OCI-LY1 (cell line): ENCODE measurements at regions not wholly inside any gene's neighbourhood (a gene's known extent, or its start where the extent isn't known, plus 50 kb on each side); places are given as distances from the start of the nearest gene placed in this dataset.

Experiments
- H2AFZ ChIP-seq: fragments of 200-600 bp; sonication (generic), shearing (Covaris generic); 2 replicates; pipeline ENCODE4 v1.6.0; 2014; ENCODE audit warnings: antibody characterized with exemption, mild to moderate bottlenecking, low read length
- H3F3A ChIP-seq: fragments of 200-600 bp; sonication (generic), shearing (Covaris generic); 2 replicates; pipeline ENCODE4 v1.6.0; 2014; ENCODE audit warnings: mild to moderate bottlenecking, antibody characterized with exemption, low read length, moderate library complexity; ENCODE audit not compliant: insufficient read depth
- H3K27ac ChIP-seq: fragments of 200-600 bp; sonication (generic); 2 replicates; pipeline ENCODE4 v1.5.1; 2014; ENCODE audit warnings: low read length, mixed run types, mild to moderate bottlenecking, low read depth; ENCODE audit not compliant: poor library complexity, severe bottlenecking
- H3K27me3 ChIP-seq: fragments of 200-600 bp; sonication (generic); 2 replicates; pipeline ENCODE4 v1.6.0; 2014; ENCODE audit warnings: antibody characterized with exemption, mild to moderate bottlenecking, low read length, moderate library complexity; ENCODE audit not compliant: insufficient read depth
- H3K36me3 ChIP-seq: fragments of 200-600 bp; sonication (generic); 2 replicates; pipeline ENCODE4 v1.6.1; 2014; ENCODE audit warnings: mild to moderate bottlenecking, antibody characterized with exemption, low read length, moderate library complexity, mixed read lengths; ENCODE audit not compliant: insufficient read depth
- H3K4me1 ChIP-seq: fragments of 200-600 bp; sonication (generic); 2 replicates; pipeline ENCODE4 v1.5.1; 2014; ENCODE audit warnings: mild to moderate bottlenecking, low read length, moderate library complexity; ENCODE audit not compliant: insufficient read depth, severe bottlenecking
- H3K4me2 ChIP-seq: fragments of 200-600 bp; sonication (generic), shearing (Covaris generic); 2 replicates; pipeline ENCODE4 v1.6.1; 2014; ENCODE audit warnings: low read length
- H3K4me3 ChIP-seq: fragments of 200-600 bp; sonication (generic); 2 replicates; pipeline ENCODE4 v1.5.1; 2014; ENCODE audit warnings: low read length, low read depth, mild to moderate bottlenecking, mixed read lengths; ENCODE audit not compliant: poor library complexity, severe bottlenecking
- H3K79me2 ChIP-seq: fragments of 200-600 bp; shearing (Covaris generic); 2 replicates; pipeline ENCODE4 v1.6.1; 2016; ENCODE audit warnings: mixed run types, low read length, mixed read lengths; ENCODE audit not compliant: insufficient read depth
- H3K9ac ChIP-seq: fragments of 200-600 bp; sonication (generic), shearing (Covaris generic); 2 replicates; pipeline ENCODE4 v1.6.1; 2014; ENCODE audit warnings: mild to moderate bottlenecking, low read length, mixed read lengths
- H3K9me2 ChIP-seq: fragments of 200-600 bp; sonication (generic), shearing (Covaris generic); 2 replicates; pipeline ENCODE4 v1.6.1; 2014; ENCODE audit warnings: low read depth, mild to moderate bottlenecking, low read length, mixed read lengths
- H3K9me3 ChIP-seq: fragments of 200-600 bp; shearing (Covaris generic); 2 replicates; pipeline ENCODE4 v1.6.1; 2014; ENCODE audit warnings: low read length, mixed read lengths
- H4K20me1 ChIP-seq: fragments of 200-600 bp; sonication (generic), shearing (Covaris generic); 2 replicates; pipeline ENCODE4 v1.6.0; 2016; ENCODE audit warnings: mild to moderate bottlenecking, low read length; ENCODE audit not compliant: insufficient read depth
- EZH2 ChIP-seq: fragments of 200-600 bp; sonication (generic), shearing (Covaris generic); IDR thresholded peaks from 2 replicates; pipeline ENCODE4 v1.8.0; 2017; ENCODE audit warnings: borderline replicate concordance, mixed run types, mild to moderate bottlenecking, antibody characterized with exemption, low read length, moderate library complexity, mixed read lengths
- TF ChIP-seq, protein P1 (sequence below): fragments of 200-600 bp; sonication (generic), shearing (Covaris generic); IDR thresholded peaks from 2 replicates; pipeline ENCODE4 v1.5.1; 2017; ENCODE audit warnings: mild to moderate bottlenecking, antibody characterized with exemption, low read length, moderate library complexity, mixed read lengths

DNA sequence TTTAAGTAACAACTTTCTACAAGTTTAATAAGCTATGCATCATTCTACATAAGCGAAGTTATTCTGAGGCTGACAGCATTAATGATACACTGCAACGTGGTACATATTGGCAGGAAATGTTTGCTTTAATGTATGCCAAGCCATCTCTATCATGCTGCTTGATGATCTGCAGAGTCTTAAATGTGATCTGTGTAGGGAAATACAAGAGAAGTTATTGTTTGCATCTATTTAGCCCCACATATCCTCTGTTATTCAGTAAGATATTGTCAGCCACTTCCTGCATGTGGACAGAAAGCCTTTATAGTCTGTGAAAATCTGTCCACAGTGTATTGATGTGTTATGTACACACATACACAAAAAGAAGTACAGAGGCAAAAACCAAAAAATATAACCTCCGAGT, 193.1 kb upstream of the FREM1 start:
- Histone ChIP-seq H3K9me3 (no peaks in the 10 kb centered on the region), H3K4me2 (no peak overlapping the region), H3K79me2 (no peaks in the 10 kb centered on the region), H3K9ac (no peak overlapping the region), H3F3A (no peaks in the 10 kb centered on the region), H3K27ac (no peak overlapping the region), H3K4me3 (no peak overlapping the region), H4K20me1 (no peaks in the 10 kb centered on the region), H3K9me2 (no peaks in the 10 kb centered on the region), H2AFZ (no peak overlapping the region), H3K36me3 (no peaks in the 10 kb centered on the region), H3K4me1 (no peaks in the 10 kb centered on the region), H3K27me3 (no peaks in the 10 kb centered on the region)
- TF ChIP-seq, protein P1, sequence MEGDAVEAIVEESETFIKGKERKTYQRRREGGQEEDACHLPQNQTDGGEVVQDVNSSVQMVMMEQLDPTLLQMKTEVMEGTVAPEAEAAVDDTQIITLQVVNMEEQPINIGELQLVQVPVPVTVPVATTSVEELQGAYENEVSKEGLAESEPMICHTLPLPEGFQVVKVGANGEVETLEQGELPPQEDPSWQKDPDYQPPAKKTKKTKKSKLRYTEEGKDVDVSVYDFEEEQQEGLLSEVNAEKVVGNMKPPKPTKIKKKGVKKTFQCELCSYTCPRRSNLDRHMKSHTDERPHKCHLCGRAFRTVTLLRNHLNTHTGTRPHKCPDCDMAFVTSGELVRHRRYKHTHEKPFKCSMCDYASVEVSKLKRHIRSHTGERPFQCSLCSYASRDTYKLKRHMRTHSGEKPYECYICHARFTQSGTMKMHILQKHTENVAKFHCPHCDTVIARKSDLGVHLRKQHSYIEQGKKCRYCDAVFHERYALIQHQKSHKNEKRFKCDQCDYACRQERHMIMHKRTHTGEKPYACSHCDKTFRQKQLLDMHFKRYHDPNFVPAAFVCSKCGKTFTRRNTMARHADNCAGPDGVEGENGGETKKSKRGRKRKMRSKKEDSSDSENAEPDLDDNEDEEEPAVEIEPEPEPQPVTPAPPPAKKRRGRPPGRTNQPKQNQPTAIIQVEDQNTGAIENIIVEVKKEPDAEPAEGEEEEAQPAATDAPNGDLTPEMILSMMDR: no peak
- TF ChIP-seq EZH2: no peak

DNA sequence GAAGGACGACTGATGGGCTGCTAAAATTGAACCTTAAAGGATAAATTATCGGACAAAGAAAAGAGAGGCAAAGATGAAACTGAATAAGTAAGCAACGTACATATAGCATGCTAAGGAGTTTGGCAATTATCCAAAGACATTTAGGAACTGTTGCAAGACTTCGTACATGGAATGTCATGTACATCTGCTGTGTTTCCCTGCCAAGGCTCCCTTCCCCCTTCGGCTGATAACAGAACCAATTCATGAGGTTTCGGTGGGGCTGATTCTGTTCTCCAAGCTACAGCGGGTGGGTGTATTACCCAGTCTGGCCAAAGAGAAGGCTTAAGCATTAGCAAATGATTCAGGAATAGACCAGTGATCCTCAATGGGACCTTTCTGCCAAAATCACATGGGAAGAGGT, 190.9 kb upstream of the FREM1 start:
- H3K79me2 ChIP-seq: no peaks in the 10 kb centered on the region
- H4K20me1 ChIP-seq: no peaks in the 10 kb centered on the region
- H3K36me3 ChIP-seq: no peaks in the 10 kb centered on the region
- no peaks in the 10 kb centered on the region for H3K9me3 ChIP-seq
- no peak overlapping the region for H3K9ac ChIP-seq
- no peaks in the 10 kb centered on the region for H3K27me3 ChIP-seq
- TF ChIP-seq EZH2: no peak
- TF ChIP-seq, protein P1: no peak
- no peaks in the 10 kb centered on the region for H3K4me1 ChIP-seq
- no peaks in the 10 kb centered on the region for H3K9me2 ChIP-seq
- no peak overlapping the region for H3K27ac ChIP-seq
- no peaks in the 10 kb centered on the region for H3F3A ChIP-seq
- H3K4me3 ChIP-seq: no peak overlapping the region
- H3K4me2 ChIP-seq: no peak overlapping the region
- H2AFZ ChIP-seq: no peak overlapping the region

DNA sequence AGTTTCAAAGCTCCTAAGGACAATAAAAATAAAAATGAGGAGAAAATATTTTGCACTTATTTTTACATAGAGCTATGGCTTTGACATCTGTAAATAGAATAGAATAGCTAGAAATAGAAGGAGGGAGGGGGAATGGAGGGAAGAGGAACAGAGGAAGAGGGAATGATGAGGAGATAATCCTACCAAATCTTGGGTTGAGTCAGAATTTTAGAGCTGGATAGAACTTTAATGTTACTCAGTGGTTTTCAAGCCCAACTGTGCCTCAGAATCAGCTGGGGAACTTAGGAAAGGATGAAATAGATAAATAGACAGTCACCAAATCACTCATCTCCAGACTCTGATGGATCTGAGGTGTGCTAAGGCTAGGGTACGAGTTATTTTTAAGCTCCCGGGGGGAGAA, 190.3 kb upstream of the FREM1 start:
- H3K9me3 ChIP-seq: no peaks in the 10 kb centered on the region
- no peak overlapping the region for H3K9ac ChIP-seq
- H3K79me2 ChIP-seq: no peaks in the 10 kb centered on the region
- H3F3A ChIP-seq: no peaks in the 10 kb centered on the region
- no peaks in the 10 kb centered on the region for H3K36me3 ChIP-seq
- no peaks in the 10 kb centered on the region for H4K20me1 ChIP-seq
- no peak overlapping the region for H3K27ac ChIP-seq
- no peak overlapping the region for H2AFZ ChIP-seq
- no peaks in the 10 kb centered on the region for H3K4me1 ChIP-seq
- no peaks in the 10 kb centered on the region for H3K9me2 ChIP-seq
- TF ChIP-seq, protein P1: no peak
- no peak for TF ChIP-seq EZH2
- no peaks in the 10 kb centered on the region for H3K27me3 ChIP-seq
- H3K4me2 ChIP-seq: no peak overlapping the region
- H3K4me3 ChIP-seq: no peak overlapping the region
